Spleen (tissue), 7 donors: ENCODE measurements at regions not wholly inside any gene's neighbourhood (a gene's known extent, or its start where the extent isn't known, plus 50 kb on each side); places are given as distances from the start of the nearest gene placed in this dataset.

Experiments
- CTCF ChIP-seq, 11 experiments: fragments of 200-600 bp in 7 of 11; fragments of 450-650 bp in 4 of 11; sonication (generic) in 4 of 11; IDR thresholded peaks in 8 of 11; conservative IDR thresholded peaks in 3 of 11; 1 replicate in 7 of 11; 2 replicates in 4 of 11; pipeline versions ENCODE4 v1.4.0 to v1.8.0; 2016 to 2021; ENCODE audit warnings: antibody characterized with exemption in 11 of 11, inconsistent platforms in 4 of 11, mild to moderate bottlenecking in 1 of 11
- POLR2A ChIP-seq, 3 donors: fragments of 450-650 bp; IDR thresholded peaks; one replicate each; pipeline ENCODE4 v1.5.1; 2017; ENCODE audit warnings: antibody characterized with exemption in 3 of 3, mild to moderate bottlenecking in 1 of 3
- donor health status: DM: no; HTN: no; CAD: no; lungs with moderate emphysema.
- donor health status: DM: no; HTN: no; CAD: no.
- donor health status: DM: no; HTN: no; CAD: no.

GRCh38 chr9:90379771-90380170, 262.9 kb downstream of the DIRAS2 start:
- TF ChIP-seq CTCF (IDR thresholded peaks at IDR 0.05 in 8 of 11, conservative IDR thresholded peaks at IDR 0.05 in 3 of 11) (no peak), POLR2A (IDR thresholded peaks at IDR 0.05) (no peak)
